OCI-LY1 (cell line): ENCODE measurements at regions not wholly inside any gene's neighbourhood (a gene's known extent, or its start where the extent isn't known, plus 50 kb on each side); places are given as distances from the start of the nearest gene placed in this dataset.

ENCODE experiments used
- H2AFZ ChIP-seq: fragments of 200-600 bp; sonication (generic), shearing (Covaris generic); 2 replicates; pipeline ENCODE4 v1.6.0; 2014; ENCODE audit warnings: antibody characterized with exemption, mild to moderate bottlenecking, low read length
- H3F3A ChIP-seq: fragments of 200-600 bp; sonication (generic), shearing (Covaris generic); 2 replicates; pipeline ENCODE4 v1.6.0; 2014; ENCODE audit warnings: mild to moderate bottlenecking, antibody characterized with exemption, low read length, moderate library complexity; ENCODE audit not compliant: insufficient read depth
- H3K27ac ChIP-seq: fragments of 200-600 bp; sonication (generic); 2 replicates; pipeline ENCODE4 v1.5.1; 2014; ENCODE audit warnings: low read length, mixed run types, mild to moderate bottlenecking, low read depth; ENCODE audit not compliant: poor library complexity, severe bottlenecking
- H3K27me3 ChIP-seq: fragments of 200-600 bp; sonication (generic); 2 replicates; pipeline ENCODE4 v1.6.0; 2014; ENCODE audit warnings: antibody characterized with exemption, mild to moderate bottlenecking, low read length, moderate library complexity; ENCODE audit not compliant: insufficient read depth
- H3K36me3 ChIP-seq: fragments of 200-600 bp; sonication (generic); 2 replicates; pipeline ENCODE4 v1.6.1; 2014; ENCODE audit warnings: mild to moderate bottlenecking, antibody characterized with exemption, low read length, moderate library complexity, mixed read lengths; ENCODE audit not compliant: insufficient read depth
- H3K4me1 ChIP-seq: fragments of 200-600 bp; sonication (generic); 2 replicates; pipeline ENCODE4 v1.5.1; 2014; ENCODE audit warnings: mild to moderate bottlenecking, low read length, moderate library complexity; ENCODE audit not compliant: insufficient read depth, severe bottlenecking
- H3K4me2 ChIP-seq: fragments of 200-600 bp; sonication (generic), shearing (Covaris generic); 2 replicates; pipeline ENCODE4 v1.6.1; 2014; ENCODE audit warnings: low read length
- H3K4me3 ChIP-seq: fragments of 200-600 bp; sonication (generic); 2 replicates; pipeline ENCODE4 v1.5.1; 2014; ENCODE audit warnings: low read length, low read depth, mild to moderate bottlenecking, mixed read lengths; ENCODE audit not compliant: poor library complexity, severe bottlenecking
- H3K79me2 ChIP-seq: fragments of 200-600 bp; shearing (Covaris generic); 2 replicates; pipeline ENCODE4 v1.6.1; 2016; ENCODE audit warnings: mixed run types, low read length, mixed read lengths; ENCODE audit not compliant: insufficient read depth
- H3K9ac ChIP-seq: fragments of 200-600 bp; sonication (generic), shearing (Covaris generic); 2 replicates; pipeline ENCODE4 v1.6.1; 2014; ENCODE audit warnings: mild to moderate bottlenecking, low read length, mixed read lengths
- H3K9me2 ChIP-seq: fragments of 200-600 bp; sonication (generic), shearing (Covaris generic); 2 replicates; pipeline ENCODE4 v1.6.1; 2014; ENCODE audit warnings: low read depth, mild to moderate bottlenecking, low read length, mixed read lengths
- H3K9me3 ChIP-seq: fragments of 200-600 bp; shearing (Covaris generic); 2 replicates; pipeline ENCODE4 v1.6.1; 2014; ENCODE audit warnings: low read length, mixed read lengths
- H4K20me1 ChIP-seq: fragments of 200-600 bp; sonication (generic), shearing (Covaris generic); 2 replicates; pipeline ENCODE4 v1.6.0; 2016; ENCODE audit warnings: mild to moderate bottlenecking, low read length; ENCODE audit not compliant: insufficient read depth
- EZH2 ChIP-seq: fragments of 200-600 bp; sonication (generic), shearing (Covaris generic); IDR thresholded peaks from 2 replicates; pipeline ENCODE4 v1.8.0; 2017; ENCODE audit warnings: borderline replicate concordance, mixed run types, mild to moderate bottlenecking, antibody characterized with exemption, low read length, moderate library complexity, mixed read lengths
- TF ChIP-seq, protein P1 (sequence below): fragments of 200-600 bp; sonication (generic), shearing (Covaris generic); IDR thresholded peaks from 2 replicates; pipeline ENCODE4 v1.5.1; 2017; ENCODE audit warnings: mild to moderate bottlenecking, antibody characterized with exemption, low read length, moderate library complexity, mixed read lengths

DNA sequence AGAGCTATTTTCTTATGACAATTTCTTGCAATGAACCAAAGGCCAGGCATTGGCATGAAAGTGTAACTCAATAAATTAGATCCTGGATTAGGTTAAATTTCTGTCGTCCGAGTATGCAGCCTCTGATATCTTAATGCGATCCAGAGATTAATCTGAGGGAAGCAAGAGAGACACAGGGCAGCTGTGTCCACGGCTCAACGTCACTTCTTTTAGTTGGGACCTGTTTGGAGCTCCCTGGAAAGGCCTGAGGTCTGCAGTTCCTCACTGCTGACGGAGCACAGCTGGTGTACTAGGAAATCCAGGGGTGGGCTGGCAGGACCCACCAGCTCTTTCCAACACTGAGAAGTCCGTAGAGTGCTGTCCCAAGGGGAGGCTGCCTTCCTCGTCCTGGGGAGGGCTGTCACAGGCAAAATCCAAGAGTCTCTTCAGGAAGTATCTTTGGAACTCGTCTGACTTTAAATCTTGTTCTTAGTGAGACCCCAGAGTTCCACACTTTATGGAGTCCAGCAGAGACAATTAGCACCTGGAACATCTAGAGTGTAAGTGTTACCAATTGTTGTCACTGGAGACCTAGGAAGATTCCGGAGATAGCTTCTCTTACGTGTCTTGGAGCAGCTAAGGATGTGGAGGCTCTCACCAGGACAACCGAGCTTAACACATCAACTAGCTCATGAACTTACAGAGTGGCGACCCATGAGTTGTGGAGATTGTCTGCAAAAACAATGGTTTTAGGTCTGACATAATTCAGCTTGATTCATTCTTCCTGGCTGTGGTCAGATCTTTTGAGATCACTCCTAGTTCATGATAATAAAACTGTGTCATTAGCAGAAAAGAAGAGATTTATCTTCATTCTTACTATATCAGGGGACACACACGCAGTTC is 173.7 kb downstream of the ACKR3 start:
- Histone ChIP-seq H3K9me2 (no peaks in the 10 kb centered on the region), H3K79me2 (no peaks in the 10 kb centered on the region), H3K27ac (no peak overlapping the region), H3K4me3 (no peak overlapping the region), H3K27me3 (peaks cover 4% of the 10 kb centered on the region; the same call in 1 of the 2 replicates), H4K20me1 (no peaks in the 10 kb centered on the region), H3K4me1 (no peaks in the 10 kb centered on the region), H3K9me3 (no peaks in the 10 kb centered on the region), H3K4me2 (no peak overlapping the region), H3K36me3 (no peaks in the 10 kb centered on the region), H3K9ac (no peak overlapping the region), H3F3A (no peaks in the 10 kb centered on the region), H2AFZ (no peak overlapping the region)
- no peak for TF ChIP-seq EZH2

DNA sequence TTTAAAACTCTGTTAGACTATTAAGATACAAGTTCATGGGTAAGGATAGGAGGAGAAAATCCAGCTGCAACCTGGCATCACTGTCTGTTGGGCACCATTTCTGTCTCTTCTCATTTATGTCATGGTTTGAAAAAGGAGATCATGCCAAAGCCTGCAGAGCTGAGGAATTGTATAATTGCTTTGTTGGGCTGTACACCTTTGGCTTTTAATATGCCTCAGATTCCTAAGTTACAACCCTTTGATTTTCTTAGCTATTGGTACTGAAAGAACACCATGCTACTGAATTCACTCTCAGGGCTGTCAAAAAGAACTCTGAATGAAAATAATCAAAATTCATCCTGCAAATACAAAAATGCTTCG is 174.3 kb downstream of the ACKR3 start:
- no peak overlapping the region for H3K27ac ChIP-seq
- H3K4me1 ChIP-seq = no peaks in the 10 kb centered on the region
- H3F3A ChIP-seq = no peaks in the 10 kb centered on the region
- H4K20me1 ChIP-seq = no peaks in the 10 kb centered on the region
- TF ChIP-seq, protein P1, sequence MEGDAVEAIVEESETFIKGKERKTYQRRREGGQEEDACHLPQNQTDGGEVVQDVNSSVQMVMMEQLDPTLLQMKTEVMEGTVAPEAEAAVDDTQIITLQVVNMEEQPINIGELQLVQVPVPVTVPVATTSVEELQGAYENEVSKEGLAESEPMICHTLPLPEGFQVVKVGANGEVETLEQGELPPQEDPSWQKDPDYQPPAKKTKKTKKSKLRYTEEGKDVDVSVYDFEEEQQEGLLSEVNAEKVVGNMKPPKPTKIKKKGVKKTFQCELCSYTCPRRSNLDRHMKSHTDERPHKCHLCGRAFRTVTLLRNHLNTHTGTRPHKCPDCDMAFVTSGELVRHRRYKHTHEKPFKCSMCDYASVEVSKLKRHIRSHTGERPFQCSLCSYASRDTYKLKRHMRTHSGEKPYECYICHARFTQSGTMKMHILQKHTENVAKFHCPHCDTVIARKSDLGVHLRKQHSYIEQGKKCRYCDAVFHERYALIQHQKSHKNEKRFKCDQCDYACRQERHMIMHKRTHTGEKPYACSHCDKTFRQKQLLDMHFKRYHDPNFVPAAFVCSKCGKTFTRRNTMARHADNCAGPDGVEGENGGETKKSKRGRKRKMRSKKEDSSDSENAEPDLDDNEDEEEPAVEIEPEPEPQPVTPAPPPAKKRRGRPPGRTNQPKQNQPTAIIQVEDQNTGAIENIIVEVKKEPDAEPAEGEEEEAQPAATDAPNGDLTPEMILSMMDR = no peak
- no peak for TF ChIP-seq EZH2
- no peak overlapping the region for H3K9ac ChIP-seq
- no peaks in the 10 kb centered on the region for H3K79me2 ChIP-seq
- peaks cover 4% of the 10 kb centered on the region; the same call in 1 of the 2 replicates for H3K27me3 ChIP-seq
- H3K36me3 ChIP-seq = no peaks in the 10 kb centered on the region
- H3K9me2 ChIP-seq = no peaks in the 10 kb centered on the region
- H2AFZ ChIP-seq = no peak overlapping the region
- H3K4me3 ChIP-seq = no peak overlapping the region
- H3K4me2 ChIP-seq = no peak overlapping the region
- no peaks in the 10 kb centered on the region for H3K9me3 ChIP-seq

DNA sequence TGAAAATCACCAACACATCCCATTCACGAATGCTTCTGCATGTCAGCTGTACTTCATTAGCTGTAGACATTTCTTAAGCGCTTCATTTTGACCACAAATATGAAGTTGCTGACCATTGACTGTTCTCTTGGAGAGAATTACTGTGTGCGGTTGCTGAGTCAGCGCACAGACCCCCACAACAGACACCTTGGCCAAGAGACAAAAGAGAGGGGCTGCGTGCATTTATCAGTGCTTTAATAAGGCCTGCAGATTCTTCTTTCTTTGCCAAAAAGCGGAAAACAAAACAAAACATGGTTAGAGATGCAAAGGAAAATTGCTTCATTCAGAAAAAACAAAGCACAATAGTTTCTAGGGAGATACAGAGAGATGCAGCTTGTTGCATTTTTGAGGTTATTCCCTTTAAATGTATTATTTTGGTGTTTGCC is 174.7 kb downstream of the ACKR3 start:
- Histone ChIP-seq H3K79me2 (no peaks in the 10 kb centered on the region), H3K9me2 (no peaks in the 10 kb centered on the region), H3F3A (no peaks in the 10 kb centered on the region), H3K27ac (no peak overlapping the region), H3K4me3 (no peak overlapping the region), H3K9ac (no peak overlapping the region), H3K4me2 (no peak overlapping the region), H3K9me3 (no peaks in the 10 kb centered on the region), H3K27me3 (peaks cover 4% of the 10 kb centered on the region; the same call in 1 of the 2 replicates), H3K36me3 (no peaks in the 10 kb centered on the region), H3K4me1 (no peaks in the 10 kb centered on the region), H2AFZ (no peak overlapping the region), H4K20me1 (no peaks in the 10 kb centered on the region)
- TF ChIP-seq, protein P1 = no peak
- TF ChIP-seq EZH2 = no peak
